ENCODE measurements at regions not wholly inside any gene's neighbourhood (a gene's known extent, or its start where the extent isn't known, plus 50 kb on each side); places are given as distances from the start of the nearest gene placed in this dataset.

- TF ChIP-seq, protein P1, sequence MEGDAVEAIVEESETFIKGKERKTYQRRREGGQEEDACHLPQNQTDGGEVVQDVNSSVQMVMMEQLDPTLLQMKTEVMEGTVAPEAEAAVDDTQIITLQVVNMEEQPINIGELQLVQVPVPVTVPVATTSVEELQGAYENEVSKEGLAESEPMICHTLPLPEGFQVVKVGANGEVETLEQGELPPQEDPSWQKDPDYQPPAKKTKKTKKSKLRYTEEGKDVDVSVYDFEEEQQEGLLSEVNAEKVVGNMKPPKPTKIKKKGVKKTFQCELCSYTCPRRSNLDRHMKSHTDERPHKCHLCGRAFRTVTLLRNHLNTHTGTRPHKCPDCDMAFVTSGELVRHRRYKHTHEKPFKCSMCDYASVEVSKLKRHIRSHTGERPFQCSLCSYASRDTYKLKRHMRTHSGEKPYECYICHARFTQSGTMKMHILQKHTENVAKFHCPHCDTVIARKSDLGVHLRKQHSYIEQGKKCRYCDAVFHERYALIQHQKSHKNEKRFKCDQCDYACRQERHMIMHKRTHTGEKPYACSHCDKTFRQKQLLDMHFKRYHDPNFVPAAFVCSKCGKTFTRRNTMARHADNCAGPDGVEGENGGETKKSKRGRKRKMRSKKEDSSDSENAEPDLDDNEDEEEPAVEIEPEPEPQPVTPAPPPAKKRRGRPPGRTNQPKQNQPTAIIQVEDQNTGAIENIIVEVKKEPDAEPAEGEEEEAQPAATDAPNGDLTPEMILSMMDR (optimal IDR thresholded peaks at IDR 0.05 in 1 of 3, IDR thresholded peaks at IDR 0.05 in 1 of 3, conservative IDR thresholded peaks at IDR 0.05 in 1 of 3; ENCODE audit: extremely low read depth in 1 of 3, insufficient read depth in 2 of 3, low read length in 3 of 3) = no peak
- no peak for TF ChIP-seq EZH2 (IDR thresholded peaks at IDR 0.05; ENCODE audit: low read length)
These were observed 257.5 kb upstream of the SLC7A11 start for GRCh38 chr4:138499627-138500026.
